GM10248 (cell line): ENCODE measurements at regions not wholly inside any gene's neighbourhood (a gene's known extent, or its start where the extent isn't known, plus 50 kb on each side); places are given as distances from the start of the nearest gene placed in this dataset.

Source experiments
- CTCF ChIA-PET: fragments of 300-600 bp; sonication (Branson Sonifier 250); formaldehyde crosslinking; extraction: SDS; loops from one replicate; lab custom pipeline; 2021; ENCODE audit warnings: antibody characterized with exemption; lab: Yijun Ruan, JAX
- POLR2A ChIA-PET: fragments of 350-650 bp; sonication (Branson Sonifier 250); formaldehyde crosslinking; extraction: SDS; loops from one replicate; lab custom pipeline; 2020; ENCODE audit warnings: antibody characterized with exemption; lab: Yijun Ruan, JAX
- DNase-seq: peaks from one replicate; pipeline ENCODE4 v3.0.0; 2012; ENCODE audit errors: extremely low spot score
- CTCF ChIP-seq: IDR thresholded peaks from 2 replicates; pipeline ENCODE4 v1.5.1; 2012; ENCODE audit warnings: mild to moderate bottlenecking, low read depth; ENCODE audit errors: extremely low read depth, missing control alignments, control extremely low read depth

GRCh38 chr2:182625814-182626213 is 90.2 kb upstream of the DNAJC10 start:
- TF ChIP-seq CTCF = no peak
- DNase-seq = no peak
- ChIA-PET CTCF (interaction anchor here (1.5 to 1.8 kb wide), 2 partner anchors 9 to 23 kb away, joined by 3 to 6 read pairs; no protein-coding TSS in a partner anchor), POLR2A (no interaction called here)

DNA sequence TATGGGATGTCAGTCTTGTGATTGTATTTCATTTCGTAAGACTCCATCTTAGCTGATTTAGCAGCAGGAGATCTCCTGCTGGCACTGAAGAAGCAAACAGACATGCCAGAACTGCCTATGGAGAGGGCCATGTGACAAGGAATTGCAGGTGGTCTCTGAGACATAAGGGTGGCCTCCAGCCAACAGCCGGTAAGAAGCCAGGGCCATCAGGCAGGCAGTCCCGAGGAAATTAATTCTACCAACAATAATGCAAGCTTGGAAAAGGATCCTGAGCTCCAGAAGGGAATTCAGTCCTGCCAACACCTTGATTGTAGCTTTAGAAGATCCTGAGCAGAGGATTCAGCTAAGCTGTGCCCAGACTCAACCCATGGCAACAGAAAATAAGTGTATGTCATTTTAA is 87.1 kb upstream of the DNAJC10 start:
- no peak for DNase-seq
- ChIA-PET CTCF (no interaction called here), POLR2A (no interaction called here)
- no peak for TF ChIP-seq CTCF

DNA sequence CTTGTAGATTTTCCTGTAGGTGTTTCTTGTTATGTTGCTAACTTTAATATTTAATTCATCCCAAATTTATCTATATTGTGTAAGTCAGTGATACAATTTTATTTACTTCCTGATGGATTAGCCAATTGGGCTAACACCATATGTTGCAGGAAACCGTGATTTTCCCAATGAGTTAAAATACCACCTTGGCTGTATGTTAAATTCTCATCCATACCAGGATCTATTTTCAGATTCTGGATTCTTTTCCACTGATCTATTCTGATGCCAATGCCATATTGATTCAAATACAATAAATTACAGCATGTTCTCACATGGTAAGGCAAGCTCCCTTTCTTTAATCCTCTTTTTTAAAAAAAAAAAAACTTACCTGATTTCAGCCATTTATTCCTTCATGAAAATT is 85.8 kb upstream of the DNAJC10 start:
- CTCF ChIA-PET = no interaction called here
- no peak for DNase-seq
- POLR2A ChIA-PET = no interaction called here
- TF ChIP-seq CTCF = no peak

GRCh38 chr2:182631299-182631698 is 84.8 kb upstream of the DNAJC10 start:
- POLR2A ChIA-PET = no interaction called here
- CTCF ChIA-PET = no interaction called here
- TF ChIP-seq CTCF = no peak
- no peak for DNase-seq

DNA sequence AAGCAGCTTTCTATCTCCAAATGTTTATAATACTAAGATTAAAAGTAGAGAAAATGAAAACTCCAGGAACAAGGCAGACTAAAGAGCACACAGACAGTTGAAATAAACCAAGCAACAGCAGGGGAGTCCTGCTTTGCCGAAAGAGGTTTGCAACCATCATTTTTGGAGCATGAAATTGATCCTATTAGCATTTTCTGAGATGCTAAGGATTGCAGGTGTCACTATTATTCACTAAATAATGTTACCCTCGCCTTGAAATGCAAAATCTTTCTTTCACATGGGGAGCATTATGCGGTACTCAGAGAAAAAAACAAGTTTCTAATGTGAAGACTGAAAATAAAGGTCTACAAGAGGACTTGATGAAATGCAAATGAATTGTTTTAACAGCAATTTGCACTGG is 81.7 kb upstream of the DNAJC10 start:
- no peak for TF ChIP-seq CTCF
- POLR2A ChIA-PET = no interaction called here
- CTCF ChIA-PET = no interaction called here
- DNase-seq = no peak

DNA sequence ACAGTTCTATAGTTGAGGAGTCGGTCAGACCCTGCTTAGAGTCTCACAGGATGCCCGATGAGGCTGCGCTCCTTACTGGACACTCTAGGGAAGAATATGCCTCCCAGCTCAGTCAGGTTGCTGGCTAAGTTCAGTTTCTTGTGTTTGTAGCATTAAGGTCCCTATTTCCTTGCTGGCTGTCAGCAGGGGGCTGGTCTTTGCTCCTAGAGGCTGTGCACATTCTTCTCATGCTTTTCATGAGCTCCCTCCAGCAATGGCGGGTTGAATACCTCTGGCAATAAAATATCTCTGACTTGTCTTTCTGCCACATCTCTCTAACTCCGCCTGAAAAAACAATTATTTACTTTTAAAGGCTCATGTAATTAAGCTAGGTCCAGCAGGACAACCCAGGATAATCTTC is 79.4 kb upstream of the DNAJC10 start:
- ChIA-PET POLR2A (no interaction called here), CTCF (interaction anchor here (0.9 to 1.5 kb wide), 5 partner anchors 12 to 450 kb away, joined by 3 read pairs; no protein-coding TSS in a partner anchor)
- DNase-seq = no peak
- TF ChIP-seq CTCF = no peak

- no peak for DNase-seq
- no peak for TF ChIP-seq CTCF
- CTCF ChIA-PET = no interaction called here
- POLR2A ChIA-PET = no interaction called here
Observed at GRCh38 chr2:182638667-182639066, 77.4 kb upstream of the DNAJC10 start.
